WTC11 (cell line): ENCODE measurements at regions not wholly inside any gene's neighbourhood (a gene's known extent, or its start where the extent isn't known, plus 50 kb on each side); places are given as distances from the start of the nearest gene placed in this dataset.

Experiments used
- ATAC-seq: fragments of 200-7000 bp; cut with Tn5 transposase; 2 replicates; pipeline ENCODE4 v1.10.0; 2021; ENCODE audit warnings: mild to moderate bottlenecking, moderate library complexity
- CTCF ChIA-PET: fragments of 300-600 bp; sonication (Branson Sonifier 250); formaldehyde crosslinking; loops from one replicate; lab custom pipeline; 2021; ENCODE audit warnings: antibody characterized with exemption; lab: Charles Lee
- POLR2A ChIA-PET: fragments of 350-600 bp; sonication (Branson Sonifier 250); formaldehyde crosslinking; loops from one replicate; lab custom pipeline; 2021; ENCODE audit warnings: antibody characterized with exemption; lab: Charles Lee
- DNase-seq: peaks from one replicate; pipeline ENCODE4 v3.0.0; 2021; ENCODE audit warnings: low spot score
- H3K27ac Mint-ChIP-seq: 2 replicates; pipeline ENCODE4 v1.8.0; 2021; ENCODE audit warnings: mixed read lengths
- H3K27me3 Mint-ChIP-seq: 2 replicates; pipeline ENCODE4 v1.8.0; 2021; ENCODE audit warnings: low read depth, mild to moderate bottlenecking, moderate library complexity, mixed read lengths
- H3K36me3 Mint-ChIP-seq: 2 replicates; pipeline ENCODE4 v1.8.0; 2021; ENCODE audit warnings: mixed read lengths
- H3K4me1 Mint-ChIP-seq: 2 replicates; pipeline ENCODE4 v1.8.0; 2022; ENCODE audit warnings: mixed read lengths
- H3K4me3 Mint-ChIP-seq: 2 replicates; pipeline ENCODE4 v1.8.0; 2021; ENCODE audit warnings: mild to moderate bottlenecking, moderate library complexity, mixed read lengths
- H3K9me3 Mint-ChIP-seq: 2 replicates; pipeline ENCODE4 v1.8.0; 2021; ENCODE audit warnings: mixed read lengths
- ATF1 ChIP-seq: sonication (generic); formaldehyde crosslinking; IDR thresholded peaks from 2 replicates; pipeline ENCODE4 v1.8.1; 2023; ENCODE audit warnings: mild to moderate bottlenecking, moderate library complexity, missing genetic modification reagents
- ATF2 ChIP-seq: sonication (generic); formaldehyde crosslinking; IDR thresholded peaks from 2 replicates; pipeline ENCODE4 v1.8.1; 2022; ENCODE audit warnings: low read depth, missing genetic modification reagents, borderline replicate concordance
- ATF3 ChIP-seq: sonication (generic); formaldehyde crosslinking; conservative IDR thresholded peaks from 2 replicates; pipeline ENCODE4 v1.8.1; 2022; ENCODE audit warnings: mild to moderate bottlenecking, missing genetic modification reagents
- CTCF ChIP-seq: fragments of 200-600 bp; IDR thresholded peaks from 2 replicates; pipeline ENCODE4 v1.8.0; 2022; ENCODE audit warnings: antibody characterized with exemption
- ERG ChIP-seq: fragments of 250-450 bp; sonication (Bioruptor Pico); IDR thresholded peaks from 2 replicates; pipeline ENCODE4 v1.8.0; 2021; ENCODE audit warnings: mild to moderate bottlenecking
- GRHL2 ChIP-seq: fragments of 250-450 bp; sonication (Bioruptor Pico); IDR thresholded peaks from 2 replicates; pipeline ENCODE4 v1.8.0; 2022; ENCODE audit warnings: mild to moderate bottlenecking, moderate library complexity; ENCODE audit not compliant: insufficient replicate concordance, severe bottlenecking
- JUN ChIP-seq: sonication (generic); formaldehyde crosslinking; IDR thresholded peaks from 2 replicates; pipeline ENCODE4 v1.8.0; 2023; ENCODE audit warnings: mild to moderate bottlenecking, missing genetic modification reagents
- MYBL2 ChIP-seq: sonication (generic); formaldehyde crosslinking; IDR thresholded peaks from 2 replicates; pipeline ENCODE4 v1.8.1; 2023; ENCODE audit warnings: mild to moderate bottlenecking, moderate library complexity, missing genetic modification reagents
- NFE2L1 ChIP-seq: sonication (generic); formaldehyde crosslinking; IDR thresholded peaks from 2 replicates; pipeline ENCODE4 v1.8.1; 2023; ENCODE audit warnings: missing genetic modification reagents
- NR2C2 ChIP-seq: sonication (generic); formaldehyde crosslinking; IDR thresholded peaks from 2 replicates; pipeline ENCODE4 v1.8.0; 2022; ENCODE audit warnings: mild to moderate bottlenecking, missing genetic modification reagents
- RELA ChIP-seq: sonication (generic); formaldehyde crosslinking; IDR thresholded peaks from 2 replicates; pipeline ENCODE4 v1.8.1; 2022; ENCODE audit warnings: missing genetic modification reagents, mild to moderate bottlenecking, borderline replicate concordance
- RORB ChIP-seq: fragments of 250-450 bp; sonication (Bioruptor Pico); IDR thresholded peaks from 2 replicates; pipeline ENCODE4 v1.9.0; 2021; ENCODE audit warnings: mild to moderate bottlenecking
- TEAD1 ChIP-seq: sonication (generic); formaldehyde crosslinking; IDR thresholded peaks from 2 replicates; pipeline ENCODE4 v1.8.0; 2022; ENCODE audit warnings: mild to moderate bottlenecking, missing genetic modification reagents
- ZNF121 ChIP-seq: sonication (generic); formaldehyde crosslinking; IDR thresholded peaks from 2 replicates; pipeline ENCODE4 v1.8.0; 2023; ENCODE audit warnings: missing genetic modification reagents
- ZNF138 ChIP-seq: sonication (generic); formaldehyde crosslinking; conservative IDR thresholded peaks from 2 replicates; pipeline ENCODE4 v1.8.1; 2022; ENCODE audit warnings: mild to moderate bottlenecking, moderate library complexity, missing genetic modification reagents
- ZNF512 ChIP-seq: sonication (generic); formaldehyde crosslinking; IDR thresholded peaks from 2 replicates; pipeline ENCODE4 v1.8.1; 2022; ENCODE audit warnings: missing genetic modification reagents, borderline replicate concordance
- ZNF671 ChIP-seq: fragments of 250-450 bp; sonication (Bioruptor Pico); IDR thresholded peaks from 2 replicates; pipeline ENCODE4 v1.8.0; 2021; ENCODE audit warnings: mild to moderate bottlenecking
- TF ChIP-seq, protein P1 (sequence below): sonication (generic); formaldehyde crosslinking; IDR thresholded peaks from 2 replicates; pipeline ENCODE4 v1.8.1; 2023; ENCODE audit warnings: mild to moderate bottlenecking, missing genetic modification reagents
- TF ChIP-seq, protein P2 (sequence below): sonication (generic); formaldehyde crosslinking; IDR thresholded peaks from 2 replicates; pipeline ENCODE4 v1.8.1; 2022; ENCODE audit warnings: mild to moderate bottlenecking, moderate library complexity, missing genetic modification reagents
- TF ChIP-seq, protein P3 (sequence below): sonication (generic); formaldehyde crosslinking; IDR thresholded peaks from 2 replicates; pipeline ENCODE4 v1.8.0; 2022; ENCODE audit warnings: missing genetic modification reagents
- TF ChIP-seq, protein P4 (sequence below): sonication (generic); formaldehyde crosslinking; IDR thresholded peaks from 2 replicates; pipeline ENCODE4 v1.8.0; 2022; ENCODE audit warnings: mild to moderate bottlenecking, missing genetic modification reagents

- H3K27me3 Mint-ChIP-seq, result no peaks in the 10 kb centered on the region
- no peaks in the 10 kb centered on the region for H3K36me3 Mint-ChIP-seq
- TF ChIP-seq ERG (CRISPR knock-in tag) (no peak), ATF3 (CRISPR knock-in tag) (no peak), TEAD1 (CRISPR knock-in tag) (no peak), RELA (no peak), MYBL2 (CRISPR knock-in tag) (no peak), ZNF512 (CRISPR knock-in tag) (no peak), ZNF121 (no peak), RORB (CRISPR knock-in tag) (no peak), GRHL2 (no peak), ATF1 (CRISPR knock-in tag) (no peak), ZNF671 (CRISPR knock-in tag) (no peak), ZNF138 (CRISPR knock-in tag) (no peak), NR2C2 (CRISPR knock-in tag) (no peak), NFE2L1 (no peak), JUN (no peak)
- TF ChIP-seq, protein P1, sequence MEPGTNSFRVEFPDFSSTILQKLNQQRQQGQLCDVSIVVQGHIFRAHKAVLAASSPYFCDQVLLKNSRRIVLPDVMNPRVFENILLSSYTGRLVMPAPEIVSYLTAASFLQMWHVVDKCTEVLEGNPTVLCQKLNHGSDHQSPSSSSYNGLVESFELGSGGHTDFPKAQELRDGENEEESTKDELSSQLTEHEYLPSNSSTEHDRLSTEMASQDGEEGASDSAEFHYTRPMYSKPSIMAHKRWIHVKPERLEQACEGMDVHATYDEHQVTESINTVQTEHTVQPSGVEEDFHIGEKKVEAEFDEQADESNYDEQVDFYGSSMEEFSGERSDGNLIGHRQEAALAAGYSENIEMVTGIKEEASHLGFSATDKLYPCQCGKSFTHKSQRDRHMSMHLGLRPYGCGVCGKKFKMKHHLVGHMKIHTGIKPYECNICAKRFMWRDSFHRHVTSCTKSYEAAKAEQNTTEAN (CRISPR knock-in tag), result no peak
- TF ChIP-seq, protein P2, sequence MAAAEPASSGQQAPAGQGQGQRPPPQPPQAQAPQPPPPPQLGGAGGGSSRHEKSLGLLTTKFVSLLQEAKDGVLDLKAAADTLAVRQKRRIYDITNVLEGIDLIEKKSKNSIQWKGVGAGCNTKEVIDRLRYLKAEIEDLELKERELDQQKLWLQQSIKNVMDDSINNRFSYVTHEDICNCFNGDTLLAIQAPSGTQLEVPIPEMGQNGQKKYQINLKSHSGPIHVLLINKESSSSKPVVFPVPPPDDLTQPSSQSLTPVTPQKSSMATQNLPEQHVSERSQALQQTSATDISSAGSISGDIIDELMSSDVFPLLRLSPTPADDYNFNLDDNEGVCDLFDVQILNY, result no peak
- no peak overlapping the region for H3K4me3 Mint-ChIP-seq
- H3K4me1 Mint-ChIP-seq, result peaks cover 15% of the 10 kb centered on the region
- DNase-seq, result no peak
- H3K9me3 Mint-ChIP-seq, result 0 out of 2 replicates have a peak, but pooled peaks cover 2% of the 10 kb centered on the region
- POLR2A ChIA-PET, result no interaction called here
- ATAC-seq, result no peak
- CTCF ChIA-PET, result no interaction called here
- no peak overlapping the region for H3K27ac Mint-ChIP-seq
Measured at GRCh38 chr11:15419696-15420095, 305.0 kb downstream of the INSC start.

DNA sequence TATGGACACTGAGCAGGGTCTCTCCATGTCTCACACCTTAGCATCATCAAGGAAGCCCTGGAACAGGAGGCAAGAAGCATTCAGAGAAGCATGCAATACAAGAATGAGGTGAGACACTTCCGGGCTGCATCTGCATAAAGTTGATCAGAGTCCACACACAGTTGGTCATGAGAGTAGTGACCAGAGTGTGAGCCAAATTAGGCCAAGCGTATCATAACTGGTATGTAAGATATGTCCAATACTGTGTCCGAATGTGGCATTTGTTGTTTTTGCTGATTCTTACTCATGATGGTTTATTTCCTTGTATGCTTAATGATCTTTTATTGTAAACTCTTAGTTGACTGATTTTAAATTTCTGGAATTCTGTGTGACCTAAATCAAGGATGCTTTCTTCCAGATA, 315.7 kb downstream of the INSC start:
- no peak for DNase-seq
- Mint-ChIP-seq H3K4me3 (no peak overlapping the region), H3K27ac (no peak overlapping the region), H3K36me3 (0 out of 2 replicates have a peak, but pooled peaks cover 5% of the 10 kb centered on the region), H3K9me3 (peaks cover 7% of the 10 kb centered on the region), H3K4me1 (no peaks in the 10 kb centered on the region), H3K27me3 (no peaks in the 10 kb centered on the region; the same call in 1 of the 2 replicates)
- no peak for ATAC-seq
- ChIA-PET POLR2A (no interaction called here), CTCF (no interaction called here)
- TF ChIP-seq, protein P3, sequence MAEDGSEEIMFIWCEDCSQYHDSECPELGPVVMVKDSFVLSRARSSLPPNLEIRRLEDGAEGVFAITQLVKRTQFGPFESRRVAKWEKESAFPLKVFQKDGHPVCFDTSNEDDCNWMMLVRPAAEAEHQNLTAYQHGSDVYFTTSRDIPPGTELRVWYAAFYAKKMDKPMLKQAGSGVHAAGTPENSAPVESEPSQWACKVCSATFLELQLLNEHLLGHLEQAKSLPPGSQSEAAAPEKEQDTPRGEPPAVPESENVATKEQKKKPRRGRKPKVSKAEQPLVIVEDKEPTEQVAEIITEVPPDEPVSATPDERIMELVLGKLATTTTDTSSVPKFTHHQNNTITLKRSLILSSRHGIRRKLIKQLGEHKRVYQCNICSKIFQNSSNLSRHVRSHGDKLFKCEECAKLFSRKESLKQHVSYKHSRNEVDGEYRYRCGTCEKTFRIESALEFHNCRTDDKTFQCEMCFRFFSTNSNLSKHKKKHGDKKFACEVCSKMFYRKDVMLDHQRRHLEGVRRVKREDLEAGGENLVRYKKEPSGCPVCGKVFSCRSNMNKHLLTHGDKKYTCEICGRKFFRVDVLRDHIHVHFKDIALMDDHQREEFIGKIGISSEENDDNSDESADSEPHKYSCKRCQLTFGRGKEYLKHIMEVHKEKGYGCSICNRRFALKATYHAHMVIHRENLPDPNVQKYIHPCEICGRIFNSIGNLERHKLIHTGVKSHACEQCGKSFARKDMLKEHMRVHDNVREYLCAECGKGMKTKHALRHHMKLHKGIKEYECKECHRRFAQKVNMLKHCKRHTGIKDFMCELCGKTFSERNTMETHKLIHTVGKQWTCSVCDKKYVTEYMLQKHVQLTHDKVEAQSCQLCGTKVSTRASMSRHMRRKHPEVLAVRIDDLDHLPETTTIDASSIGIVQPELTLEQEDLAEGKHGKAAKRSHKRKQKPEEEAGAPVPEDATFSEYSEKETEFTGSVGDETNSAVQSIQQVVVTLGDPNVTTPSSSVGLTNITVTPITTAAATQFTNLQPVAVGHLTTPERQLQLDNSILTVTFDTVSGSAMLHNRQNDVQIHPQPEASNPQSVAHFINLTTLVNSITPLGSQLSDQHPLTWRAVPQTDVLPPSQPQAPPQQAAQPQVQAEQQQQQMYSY (CRISPR knock-in tag), result no peak
- TF ChIP-seq, protein P4, sequence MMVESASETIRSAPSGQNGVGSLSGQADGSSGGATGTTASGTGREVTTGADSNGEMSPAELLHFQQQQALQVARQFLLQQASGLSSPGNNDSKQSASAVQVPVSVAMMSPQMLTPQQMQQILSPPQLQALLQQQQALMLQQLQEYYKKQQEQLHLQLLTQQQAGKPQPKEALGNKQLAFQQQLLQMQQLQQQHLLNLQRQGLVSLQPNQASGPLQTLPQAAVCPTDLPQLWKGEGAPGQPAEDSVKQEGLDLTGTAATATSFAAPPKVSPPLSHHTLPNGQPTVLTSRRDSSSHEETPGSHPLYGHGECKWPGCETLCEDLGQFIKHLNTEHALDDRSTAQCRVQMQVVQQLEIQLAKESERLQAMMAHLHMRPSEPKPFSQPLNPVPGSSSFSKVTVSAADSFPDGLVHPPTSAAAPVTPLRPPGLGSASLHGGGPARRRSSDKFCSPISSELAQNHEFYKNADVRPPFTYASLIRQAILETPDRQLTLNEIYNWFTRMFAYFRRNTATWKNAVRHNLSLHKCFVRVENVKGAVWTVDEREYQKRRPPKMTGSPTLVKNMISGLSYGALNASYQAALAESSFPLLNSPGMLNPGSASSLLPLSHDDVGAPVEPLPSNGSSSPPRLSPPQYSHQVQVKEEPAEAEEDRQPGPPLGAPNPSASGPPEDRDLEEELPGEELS (CRISPR knock-in tag), result no peak
- TF ChIP-seq ATF2, result no peak
- TF ChIP-seq RELA, result no peak
- TF ChIP-seq CTCF, result no peak
